OCI-LY3 (cell line): ENCODE measurements at regions not wholly inside any gene's neighbourhood (a gene's known extent, or its start where the extent isn't known, plus 50 kb on each side); places are given as distances from the start of the nearest gene placed in this dataset.

Source experiments
- H2AFZ ChIP-seq: fragments of 200-600, 300-600 bp; shearing (Covaris generic); 2 replicates; pipeline ENCODE4 v1.6.0; 2014; ENCODE audit warnings: antibody characterized with exemption, low read depth, low read length
- H3K27ac ChIP-seq: fragments of 200-600, 300-600 bp; sonication (generic); 2 replicates; pipeline ENCODE4 v1.5.1; 2014; ENCODE audit warnings: mild to moderate bottlenecking, low read length, moderate library complexity, mixed read lengths
- H3K27me3 ChIP-seq: fragments of 200-600, 300-600 bp; sonication (generic); 2 replicates; pipeline ENCODE4 v1.6.1; 2014; ENCODE audit warnings: low read depth, low read length, mixed read lengths
- H3K36me3 ChIP-seq: fragments of 200-600, 300-600 bp; sonication (generic); replicated peaks from 2 replicates; pipeline ENCODE3; 2014; ENCODE audit warnings: low read depth, low read length, mixed read lengths
- H3K4me1 ChIP-seq: fragments of 300-600, 200-600 bp; sonication (generic); 2 replicates; pipeline ENCODE4 v1.6.1; 2014; ENCODE audit warnings: low read length, mixed read lengths
- H3K4me2 ChIP-seq: fragments of 200-600, 300-600 bp; sonication (generic); 2 replicates; pipeline ENCODE4 v1.6.1; 2014; ENCODE audit warnings: low read length, mixed read lengths
- H3K4me3 ChIP-seq: fragments of 300-600, 200-600 bp; sonication (generic); 2 replicates; pipeline ENCODE4 v1.5.1; 2014; ENCODE audit warnings: antibody characterized with exemption, mild to moderate bottlenecking, low read length, moderate library complexity
- H3K79me2 ChIP-seq: fragments of 300-600, 200-600 bp; shearing (Covaris generic); 2 replicates; pipeline ENCODE4 v1.6.1; 2014; ENCODE audit warnings: mild to moderate bottlenecking, low read length, mixed read lengths
- H3K9ac ChIP-seq: fragments of 300-600, 200-600 bp; shearing (Covaris generic); 2 replicates; pipeline ENCODE4 v1.6.0; 2014; ENCODE audit warnings: mild to moderate bottlenecking, low read length, moderate library complexity
- H3K9me3 ChIP-seq: fragments of 200-600, 300-600 bp; shearing (Covaris generic); 2 replicates; pipeline ENCODE4 v1.6.1; 2014; ENCODE audit warnings: low read length, mixed read lengths; ENCODE audit not compliant: insufficient read depth
- H4K20me1 ChIP-seq: fragments of 200-600, 300-600 bp; sonication (generic); 2 replicates; pipeline ENCODE4 v1.6.1; 2016; ENCODE audit warnings: low read length, mixed read lengths; ENCODE audit not compliant: insufficient read depth
- CTCF ChIP-seq: fragments of 200-600, 300-600 bp; sonication (generic); IDR thresholded peaks from 2 replicates; pipeline ENCODE4 v1.5.1; 2014; ENCODE audit warnings: antibody characterized with exemption, low read length, low read depth
- EZH2phosphoT487 ChIP-seq: fragments of 200-600 bp; shearing (Covaris generic); IDR thresholded peaks from 2 replicates; pipeline ENCODE4 v1.6.1; 2018; ENCODE audit warnings: antibody characterized with exemption, mixed run types, low read depth

GRCh38 chr6:14373648-14374437 lies 256.3 kb downstream of the CD83 start:
- Histone ChIP-seq H2AFZ (no peak overlapping the region), H3K4me1 (peaks cover 51% of the 10 kb centered on the region), H3K9me3 (no peaks in the 10 kb centered on the region), H3K27me3 (no peaks in the 10 kb centered on the region), H3K36me3 (no peaks in the 10 kb centered on the region), H3K9ac (no peak overlapping the region), H3K4me2 (no peak overlapping the region), H3K79me2 (no peaks in the 10 kb centered on the region), H3K4me3 (no peak overlapping the region), H4K20me1 (no peaks in the 10 kb centered on the region), H3K27ac (no peak overlapping the region)
- no peak for TF ChIP-seq EZH2phosphoT487
- no peak for TF ChIP-seq CTCF

DNA sequence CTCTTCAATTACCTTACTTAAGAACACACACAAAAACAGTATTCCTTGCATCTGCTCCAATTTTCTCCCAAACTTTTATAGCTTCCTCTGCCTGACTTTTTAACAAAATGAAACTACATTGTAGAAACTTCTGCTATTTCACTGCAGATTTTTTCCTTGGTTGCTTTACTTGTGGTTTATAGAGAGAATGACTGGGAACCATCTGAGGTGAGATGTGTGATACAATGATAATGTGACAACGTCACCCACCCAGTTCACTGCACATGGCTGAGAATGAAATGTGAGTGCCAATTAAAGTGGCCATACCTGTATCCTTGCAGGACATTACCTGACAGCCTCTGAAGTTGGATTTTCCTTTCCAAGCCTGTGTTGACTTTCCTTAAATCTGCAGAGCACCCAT lies 258.4 kb downstream of the CD83 start:
- Histone ChIP-seq H3K4me2 (no peak overlapping the region), H3K9ac (no peak overlapping the region), H3K27me3 (no peaks in the 10 kb centered on the region), H3K27ac (no peak overlapping the region), H3K79me2 (no peaks in the 10 kb centered on the region), H3K36me3 (no peaks in the 10 kb centered on the region), H4K20me1 (no peaks in the 10 kb centered on the region), H2AFZ (no peak overlapping the region), H3K4me1 (peaks cover 36% of the 10 kb centered on the region), H3K9me3 (no peaks in the 10 kb centered on the region), H3K4me3 (no peak overlapping the region)
- TF ChIP-seq EZH2phosphoT487 (no peak), CTCF (no peak)

DNA sequence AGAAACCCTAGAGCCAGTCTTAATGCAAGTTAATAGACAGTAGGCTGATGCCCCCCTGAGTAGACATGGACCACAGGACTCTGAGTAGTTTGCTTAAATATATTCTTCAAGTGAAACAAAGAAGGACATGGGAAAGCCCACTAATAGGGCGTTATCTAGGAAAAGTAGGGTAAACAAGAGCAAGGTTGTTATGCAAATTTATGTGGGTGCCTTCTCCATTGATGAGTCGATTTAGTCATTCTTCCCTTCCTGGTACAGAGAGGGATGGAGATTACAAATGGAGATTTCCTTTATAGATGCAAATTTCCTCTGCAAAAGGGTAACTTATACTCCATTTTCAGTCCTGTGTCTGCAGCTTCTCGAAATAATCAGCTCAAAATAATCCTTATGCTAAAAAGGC lies 262.0 kb downstream of the CD83 start:
- Histone ChIP-seq H3K9ac (no peak overlapping the region), H3K27ac (no peak overlapping the region), H3K27me3 (no peaks in the 10 kb centered on the region), H2AFZ (no peak overlapping the region), H3K79me2 (no peaks in the 10 kb centered on the region), H3K4me3 (no peak overlapping the region), H3K4me2 (no peak overlapping the region), H3K4me1 (peaks cover 36% of the 10 kb centered on the region), H3K36me3 (no peaks in the 10 kb centered on the region), H4K20me1 (no peaks in the 10 kb centered on the region), H3K9me3 (no peaks in the 10 kb centered on the region)
- no peak for TF ChIP-seq EZH2phosphoT487
- no peak for TF ChIP-seq CTCF

- no peak overlapping the region for H3K4me2 ChIP-seq
- H3K9ac ChIP-seq, result no peak overlapping the region
- H3K9me3 ChIP-seq, result no peaks in the 10 kb centered on the region
- H2AFZ ChIP-seq, result no peak overlapping the region
- H3K27ac ChIP-seq, result no peak overlapping the region
- H3K79me2 ChIP-seq, result no peaks in the 10 kb centered on the region
- no peak overlapping the region for H3K4me3 ChIP-seq
- H3K27me3 ChIP-seq, result no peaks in the 10 kb centered on the region
- no peaks in the 10 kb centered on the region for H3K36me3 ChIP-seq
- H4K20me1 ChIP-seq, result no peaks in the 10 kb centered on the region
- TF ChIP-seq EZH2phosphoT487 (no peak), CTCF (no peak)
- H3K4me1 ChIP-seq, result peaks cover 36% of the 10 kb centered on the region
These were observed 262.7 kb downstream of the CD83 start for GRCh38 chr6:14380086-14380820.
